ENCODE measurements at regions not wholly inside any gene's neighbourhood (a gene's known extent, or its start where the extent isn't known, plus 50 kb on each side); places are given as distances from the start of the nearest gene placed in this dataset.
"Not testable (repeated sequence)": the region's sequence is repeated elsewhere in the genome, so short reads cannot be mapped to it uniquely, and the experiment has no call there.

DNA sequence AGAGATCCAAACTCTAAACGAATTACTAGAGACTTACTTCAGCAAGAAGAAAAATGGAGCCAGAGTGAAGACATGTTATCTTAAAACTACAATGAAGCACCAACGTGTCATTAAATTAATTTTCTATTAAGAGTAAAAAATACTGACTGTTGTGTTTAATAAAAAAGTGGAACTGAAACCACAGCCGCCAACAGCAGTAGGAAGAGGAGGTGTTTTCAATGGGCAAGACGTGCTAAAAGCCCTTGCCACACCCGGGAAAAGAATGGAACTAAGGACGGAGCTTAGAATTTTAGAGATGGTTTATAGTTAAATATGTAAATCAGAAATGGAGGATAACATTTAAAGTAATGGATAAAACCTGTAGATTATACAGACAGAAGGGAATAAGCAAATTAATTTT, 608.7 kb downstream of the TFAP2A start:
- DNase-seq = no peak

DNA sequence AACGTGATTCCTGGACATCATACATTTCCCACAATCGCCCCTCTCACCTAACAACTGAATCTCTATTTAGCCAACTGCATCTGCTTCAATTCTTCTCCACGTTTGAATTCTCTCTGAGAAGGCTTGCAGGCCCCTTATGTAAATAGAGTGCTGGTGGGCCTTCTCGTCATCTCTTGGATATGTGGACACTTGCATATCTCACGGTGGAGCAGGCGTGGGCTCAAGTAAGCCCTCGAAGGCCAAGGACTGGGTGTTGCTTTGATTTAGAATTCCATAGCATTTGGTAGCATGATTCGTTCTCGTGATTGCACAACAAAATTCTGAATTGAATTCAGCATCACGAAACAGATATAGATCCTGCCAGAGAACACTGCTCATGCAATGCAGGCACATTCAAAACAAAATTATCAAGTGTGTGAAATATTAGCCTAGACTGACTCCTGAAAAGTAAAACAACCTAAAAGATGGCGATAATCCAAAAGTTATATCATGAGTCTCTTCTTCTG, 613.6 kb downstream of the TFAP2A start:
- no peak for DNase-seq

DNA sequence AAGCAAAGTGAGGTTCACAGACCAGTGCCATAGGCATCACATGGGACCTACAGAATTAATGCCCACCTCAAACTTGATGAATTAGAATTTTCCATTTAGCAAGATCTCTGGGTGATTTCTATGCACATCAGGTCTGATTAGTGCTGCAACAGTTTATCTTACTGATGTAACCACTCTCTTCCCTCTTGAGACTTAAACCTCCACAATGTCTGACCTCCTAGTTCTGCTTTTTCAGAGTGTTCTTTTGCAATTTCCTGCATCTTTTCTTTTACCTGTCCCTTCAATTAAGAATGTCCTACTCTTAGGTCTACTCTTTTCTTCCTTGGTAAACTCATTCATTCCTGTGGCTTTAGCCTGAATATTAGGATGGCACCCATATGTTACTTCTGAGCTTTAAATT, 615.3 kb downstream of the TFAP2A start:
- no peak for DNase-seq

DNA sequence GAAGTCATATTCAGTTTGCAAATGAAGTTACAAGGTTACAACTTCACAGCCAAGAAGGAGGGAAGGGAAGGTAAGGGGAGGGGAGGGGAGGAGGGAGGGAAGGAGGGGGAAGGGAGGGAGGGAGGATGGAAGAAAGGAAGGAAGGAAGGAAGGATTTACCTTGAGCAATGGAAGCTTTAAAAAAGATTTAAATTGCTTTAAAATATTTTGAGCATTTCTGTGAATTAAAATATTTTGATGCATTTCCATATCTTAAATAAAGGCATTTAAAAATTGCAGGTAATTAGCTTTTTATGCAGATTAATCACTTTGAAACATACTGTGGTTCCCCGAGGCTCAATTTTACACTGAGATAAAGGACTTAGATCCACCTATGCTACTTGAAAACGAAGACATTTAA, 618.0 kb downstream of the TFAP2A start:
- DNase-seq = no peak

DNA sequence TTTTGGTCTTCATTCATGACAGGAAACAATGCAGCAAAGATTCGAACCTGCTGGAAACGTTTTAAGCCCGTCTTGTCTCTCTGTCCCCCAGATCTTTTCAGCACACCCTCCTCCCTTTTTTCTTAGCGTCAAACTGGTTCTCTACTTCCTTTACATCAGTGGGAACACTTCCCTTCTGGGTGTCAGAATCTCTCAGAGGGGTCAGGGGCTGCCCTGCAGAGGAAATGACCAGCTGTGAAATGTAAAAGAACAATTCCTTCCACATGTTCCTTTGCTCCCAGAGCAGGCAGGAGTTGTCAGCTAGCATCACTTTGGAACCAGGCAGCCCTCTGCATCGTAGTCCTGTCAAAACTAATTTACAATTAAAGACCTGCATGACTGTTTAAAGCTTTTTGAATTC, 619.0 kb downstream of the TFAP2A start:
- DNase-seq = no peak

- DNase-seq = peak; percentile 31
These were observed 625.7 kb downstream of the TFAP2A start for GRCh38 chr6:9789201-9789600.

GRCh38 chr6:9784786-9785185, 630.1 kb downstream of the TFAP2A start:
- no peak for DNase-seq

DNA sequence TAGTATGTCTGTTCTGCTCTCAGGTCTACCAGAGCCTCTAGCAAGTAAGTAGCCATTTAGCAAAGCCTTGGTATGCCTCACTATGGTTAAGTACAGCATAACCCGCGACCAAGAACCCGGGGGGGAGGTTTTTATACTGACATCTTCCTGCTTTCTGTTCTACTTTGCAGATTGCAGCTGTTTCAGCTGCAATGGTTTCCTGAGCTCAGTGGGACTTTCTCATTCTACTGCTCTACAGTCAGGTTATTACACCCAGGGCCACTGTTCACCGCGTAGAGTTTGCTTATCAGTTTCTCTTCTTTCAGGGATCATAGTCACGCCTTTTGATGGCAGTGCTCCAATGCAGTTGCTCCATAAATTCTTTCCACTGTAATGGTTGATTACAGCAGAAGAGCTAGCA, 631.3 kb downstream of the TFAP2A start:
- DNase-seq = no peak

DNA sequence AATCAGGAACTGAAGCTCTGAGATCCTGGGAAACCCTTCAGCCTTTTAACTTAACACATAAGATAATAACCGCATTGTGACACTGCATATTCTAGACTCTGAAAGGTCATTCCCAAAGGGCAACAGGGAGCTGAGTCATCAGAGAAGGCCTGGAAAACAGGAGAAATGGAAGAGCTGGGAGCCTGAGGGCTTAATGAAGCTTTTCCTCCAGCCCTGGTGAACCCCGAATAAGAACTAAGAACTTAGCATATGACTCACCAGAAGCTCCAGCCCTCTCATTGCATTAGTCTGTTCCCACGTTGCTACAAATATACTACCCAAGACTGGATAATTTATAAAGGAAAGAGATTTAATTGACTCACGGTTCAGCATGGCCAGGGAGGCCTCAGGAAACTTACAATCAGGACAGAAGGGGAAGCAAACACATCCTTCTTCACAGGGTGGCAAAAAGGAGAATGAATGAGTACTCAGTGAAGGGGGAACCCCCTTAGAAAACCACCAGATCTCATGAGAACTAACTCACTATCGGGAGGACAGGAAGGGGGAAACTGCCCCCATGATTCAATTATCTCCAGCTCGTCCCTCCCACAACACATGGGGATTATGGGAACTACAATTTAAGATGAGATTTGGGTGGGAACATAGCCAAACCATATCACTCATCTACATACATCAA, 648.5 kb downstream of the TFAP2A start:
- DNase-seq = peak; percentile 65

DNA sequence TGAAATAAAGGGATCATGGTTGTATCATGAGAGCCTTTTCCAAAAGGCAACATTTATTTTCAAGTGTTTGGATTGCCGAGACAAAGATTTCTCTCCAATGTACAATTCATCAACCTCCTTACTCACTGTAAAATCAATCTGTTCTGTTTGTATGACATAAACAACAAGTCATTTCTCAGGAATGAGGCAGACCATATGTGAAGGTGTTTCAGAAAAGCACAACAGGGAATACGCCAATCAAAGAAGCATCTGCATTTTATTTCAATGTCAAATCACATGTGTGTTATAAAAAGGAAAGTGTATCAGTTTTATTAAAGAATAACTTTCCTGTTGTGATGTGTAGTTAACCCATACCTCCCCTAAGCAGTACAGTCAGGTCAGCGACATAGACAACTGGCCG, 653.7 kb downstream of the TFAP2A start:
- DNase-seq = no peak

GRCh38 chr6:9754515-9754914, 660.4 kb downstream of the TFAP2A start:
- DNase-seq = no peak

DNA sequence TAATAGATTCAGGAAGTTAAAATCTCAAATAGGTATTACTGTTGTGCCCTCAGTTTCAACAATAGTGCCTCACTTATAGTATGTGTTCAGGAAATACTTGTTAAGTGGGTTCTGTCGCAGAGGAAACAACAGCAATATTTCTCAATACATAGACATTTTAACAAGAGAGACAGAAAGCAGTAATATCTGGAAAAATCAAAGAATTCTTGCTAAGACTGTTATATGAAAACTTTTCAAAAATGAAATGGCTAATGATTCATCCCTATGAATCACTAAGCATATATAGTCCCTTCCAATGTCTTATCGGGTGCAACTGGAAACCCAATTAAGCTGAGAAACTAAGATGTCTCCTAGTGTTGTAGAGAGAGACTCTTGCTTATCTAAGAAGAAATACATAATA, 668.9 kb downstream of the TFAP2A start:
- DNase-seq = no peak

DNA sequence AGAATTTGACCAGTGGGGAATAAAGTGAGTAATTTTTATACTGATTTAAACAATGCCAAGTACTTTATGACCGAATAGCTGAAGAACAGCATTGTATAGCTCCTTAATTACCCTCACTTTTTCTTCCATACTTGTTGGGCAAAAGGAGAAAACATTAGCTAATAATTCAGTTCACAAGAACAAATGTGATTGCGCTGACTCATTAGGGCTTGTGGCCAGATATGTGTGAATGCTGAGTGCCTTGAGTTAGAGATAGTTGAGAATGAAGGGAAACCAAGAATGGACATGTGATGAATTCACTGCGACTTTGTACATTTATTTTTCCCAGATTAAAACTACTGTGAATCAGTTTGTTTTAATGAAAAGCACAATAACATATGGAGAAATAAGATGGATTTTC, 669.4 kb downstream of the TFAP2A start:
- no peak for DNase-seq

GRCh38 chr6:9744119-9744518, 670.8 kb downstream of the TFAP2A start:
- DNase-seq = no peak

DNA sequence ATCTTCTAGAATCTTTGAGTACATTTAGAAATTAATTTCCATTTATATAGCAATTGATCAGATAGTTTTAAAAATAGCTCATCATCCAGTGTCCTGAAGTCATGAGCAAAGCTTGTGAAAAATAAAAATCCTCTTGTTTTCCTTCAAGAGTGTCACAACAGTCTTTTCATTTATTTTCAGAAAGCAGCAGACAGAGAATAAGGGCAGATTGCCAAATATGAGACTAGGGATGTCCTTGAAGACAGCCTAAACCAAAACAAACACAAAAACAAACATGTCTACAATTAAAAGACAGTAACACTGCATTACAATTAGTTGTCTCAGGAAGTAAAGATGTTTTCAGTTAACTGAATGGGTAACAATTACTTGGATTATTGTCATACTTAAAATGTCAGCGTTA, 682.8 kb downstream of the TFAP2A start:
- DNase-seq = no peak

- not testable (repeated sequence) for DNase-seq
These were observed 689.1 kb downstream of the TFAP2A start for GRCh38 chr6:9725776-9726175.

GRCh38 chr6:9717568-9717967, 697.3 kb downstream of the TFAP2A start:
- DNase-seq = no peak

- no peak for DNase-seq
These were observed 703.5 kb downstream of the TFAP2A start for GRCh38 chr6:9711365-9711764.

- DNase-seq = no peak
These were observed 704.3 kb downstream of the TFAP2A start for GRCh38 chr6:9710574-9710973.

- DNase-seq = no peak
These were observed 706.3 kb downstream of the TFAP2A start for GRCh38 chr6:9708600-9708999.

GRCh38 chr6:9704989-9705388, 709.9 kb downstream of the TFAP2A start:
- DNase-seq = no peak

DNA sequence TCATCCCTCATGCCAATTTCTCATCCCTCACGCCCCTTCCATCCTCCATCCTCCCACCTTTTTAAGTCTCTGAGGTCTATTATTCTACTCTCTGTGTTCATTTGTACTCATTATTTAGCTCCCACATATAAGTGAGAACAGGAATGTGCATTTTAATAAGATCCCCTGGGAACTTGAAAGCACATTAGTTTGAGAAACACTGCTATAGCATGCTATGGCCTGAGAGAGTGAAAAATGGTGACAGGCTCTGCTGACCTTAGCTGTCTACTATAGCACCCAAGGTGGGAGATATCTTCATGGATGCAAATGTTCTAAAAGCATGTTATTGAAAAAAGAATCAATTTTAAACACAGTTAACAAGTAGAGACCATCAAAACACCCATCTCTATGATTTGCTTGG, 712.0 kb downstream of the TFAP2A start:
- no peak for DNase-seq

- no peak for DNase-seq
These were observed 715.0 kb downstream of the TFAP2A start for GRCh38 chr6:9699888-9700287.

GRCh38 chr6:9697263-9697931, 717.5 kb downstream of the TFAP2A start:
- no peak for DNase-seq

GRCh38 chr6:9690388-9690787, 724.5 kb downstream of the TFAP2A start:
- no peak for DNase-seq

Measured in fibroblast of skin of back (primary cell).